A673 (cell line): ENCODE measurements at regions not wholly inside any gene's neighbourhood (a gene's known extent, or its start where the extent isn't known, plus 50 kb on each side); places are given as distances from the start of the nearest gene placed in this dataset.

Source experiments
- BruUV-seq: library from RNA; stranded (reverse); fragments of 400-500 nt; replicated peaks from 2 replicates; lab custom pipeline; 2021; lab: Mats Ljungman, UMichigan
- CTCF ChIA-PET: fragments of 300-600 bp; sonication (Branson Sonifier 250); formaldehyde crosslinking; loops from one replicate; lab custom pipeline; 2022; ENCODE audit warnings: antibody characterized with exemption; lab: Charles Lee
- POLR2A ChIA-PET: fragments of 300-600 bp; sonication (Branson Sonifier 250); formaldehyde crosslinking; loops from one replicate; lab custom pipeline; 2022; ENCODE audit warnings: antibody characterized with exemption; ENCODE audit not compliant: low non-redundant PET; lab: Charles Lee
- DNase-seq: peaks from one replicate; pipeline ENCODE4 v3.0.0-alpha.2; 2015; ENCODE audit warnings: low spot score
- H3K27ac ChIP-seq: fragments of 200-600 bp; sonication (generic); 2 replicates; pipeline ENCODE4 v1.5.1; 2016; ENCODE audit warnings: mixed run types, low read depth, mild to moderate bottlenecking, mixed read lengths, antibody characterized with exemption, low read length; ENCODE audit not compliant: poor library complexity, severe bottlenecking
- H3K27me3 ChIP-seq: fragments of 200-600 bp; sonication (generic); replicated peaks from 2 replicates; pipeline ENCODE4 v1.6.1; 2017; ENCODE audit warnings: mixed run types, low read depth, mild to moderate bottlenecking, mixed read lengths, antibody characterized with exemption, low read length; ENCODE audit not compliant: insufficient read depth, poor library complexity
- H3K36me3 ChIP-seq: fragments of 200-600 bp; sonication (generic); 2 replicates; pipeline ENCODE4 v1.6.1; 2016; ENCODE audit warnings: mixed run types, mild to moderate bottlenecking, mixed read lengths, antibody characterized with exemption, low read length; ENCODE audit not compliant: insufficient read depth, poor library complexity, severe bottlenecking
- H3K4me1 ChIP-seq: fragments of 200-600 bp; sonication (generic); 2 replicates; pipeline ENCODE4 v1.6.1; 2017; ENCODE audit warnings: mixed run types, mild to moderate bottlenecking, mixed read lengths, antibody characterized with exemption, low read length; ENCODE audit not compliant: insufficient read depth, poor library complexity, severe bottlenecking
- H3K4me3 ChIP-seq: fragments of 200-600 bp; sonication (generic); 2 replicates; pipeline ENCODE4 v1.5.1; 2016; ENCODE audit warnings: low read depth, mixed run types, mild to moderate bottlenecking, mixed read lengths, low read length; ENCODE audit not compliant: poor library complexity, severe bottlenecking
- H3K9me3 ChIP-seq: fragments of 200-600 bp; sonication (generic); 2 replicates; pipeline ENCODE4 v1.6.1; 2016; ENCODE audit warnings: mixed run types, low read depth, mild to moderate bottlenecking, mixed read lengths, antibody characterized with exemption, low read length; ENCODE audit not compliant: poor library complexity, severe bottlenecking
- EZH2 ChIP-seq: fragments of 200-600 bp; sonication (generic); IDR thresholded peaks from 2 replicates; pipeline ENCODE4 v1.6.1; 2017; ENCODE audit warnings: borderline replicate concordance, low read depth, mild to moderate bottlenecking, mixed read lengths, antibody characterized with exemption, low read length; ENCODE audit not compliant: poor library complexity, severe bottlenecking
- intact Hi-C: fragments of 100-400 bp; cut with micrococcal nuclease; formaldehyde crosslinking; loops from one replicate; pipeline ENCODE4 v1.10.0; 2022; ENCODE audit not compliant: unreplicated experiment
- TF ChIP-seq, protein P1 (sequence below): fragments of 300-800, 200-600 bp; sonication (generic); conservative IDR thresholded peaks from 2 replicates; pipeline ENCODE4 v1.5.1; 2017; ENCODE audit warnings: low read depth, mild to moderate bottlenecking, antibody characterized with exemption, low read length, moderate library complexity, mixed read lengths

- H3K36me3 ChIP-seq, result no peaks in the 10 kb centered on the region
- TF ChIP-seq, protein P1, sequence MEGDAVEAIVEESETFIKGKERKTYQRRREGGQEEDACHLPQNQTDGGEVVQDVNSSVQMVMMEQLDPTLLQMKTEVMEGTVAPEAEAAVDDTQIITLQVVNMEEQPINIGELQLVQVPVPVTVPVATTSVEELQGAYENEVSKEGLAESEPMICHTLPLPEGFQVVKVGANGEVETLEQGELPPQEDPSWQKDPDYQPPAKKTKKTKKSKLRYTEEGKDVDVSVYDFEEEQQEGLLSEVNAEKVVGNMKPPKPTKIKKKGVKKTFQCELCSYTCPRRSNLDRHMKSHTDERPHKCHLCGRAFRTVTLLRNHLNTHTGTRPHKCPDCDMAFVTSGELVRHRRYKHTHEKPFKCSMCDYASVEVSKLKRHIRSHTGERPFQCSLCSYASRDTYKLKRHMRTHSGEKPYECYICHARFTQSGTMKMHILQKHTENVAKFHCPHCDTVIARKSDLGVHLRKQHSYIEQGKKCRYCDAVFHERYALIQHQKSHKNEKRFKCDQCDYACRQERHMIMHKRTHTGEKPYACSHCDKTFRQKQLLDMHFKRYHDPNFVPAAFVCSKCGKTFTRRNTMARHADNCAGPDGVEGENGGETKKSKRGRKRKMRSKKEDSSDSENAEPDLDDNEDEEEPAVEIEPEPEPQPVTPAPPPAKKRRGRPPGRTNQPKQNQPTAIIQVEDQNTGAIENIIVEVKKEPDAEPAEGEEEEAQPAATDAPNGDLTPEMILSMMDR, result no peak
- TF ChIP-seq EZH2, result no peak
- ChIA-PET POLR2A (no interaction called here), CTCF (no interaction called here)
- DNase-seq, result no peak
- intact Hi-C loops, result no loop called here
- H3K27ac ChIP-seq, result no peak overlapping the region
- no TSS peak for BruUV-seq
- H3K4me3 ChIP-seq, result no peak overlapping the region
- no peaks in the 10 kb centered on the region for H3K9me3 ChIP-seq
- no peaks in the 10 kb centered on the region for H3K27me3 ChIP-seq
- H3K4me1 ChIP-seq, result no peaks in the 10 kb centered on the region
These were observed 148.2 kb upstream of the ITGA4 start for GRCh38 chr2:181308766-181309515.

- TF ChIP-seq, protein P1, result no peak
- TF ChIP-seq EZH2, result no peak
- no TSS peak for BruUV-seq
- POLR2A ChIA-PET, result no interaction called here
- CTCF ChIA-PET, result no interaction called here
- Histone ChIP-seq H3K4me3 (no peak overlapping the region), H3K36me3 (no peaks in the 10 kb centered on the region), H3K27me3 (no peaks in the 10 kb centered on the region), H3K9me3 (no peaks in the 10 kb centered on the region), H3K4me1 (no peaks in the 10 kb centered on the region), H3K27ac (no peak overlapping the region)
- DNase-seq, result no peak
- intact Hi-C loops, result no loop called here
These were observed 147.6 kb upstream of the ITGA4 start for GRCh38 chr2:181309586-181309985.

DNA sequence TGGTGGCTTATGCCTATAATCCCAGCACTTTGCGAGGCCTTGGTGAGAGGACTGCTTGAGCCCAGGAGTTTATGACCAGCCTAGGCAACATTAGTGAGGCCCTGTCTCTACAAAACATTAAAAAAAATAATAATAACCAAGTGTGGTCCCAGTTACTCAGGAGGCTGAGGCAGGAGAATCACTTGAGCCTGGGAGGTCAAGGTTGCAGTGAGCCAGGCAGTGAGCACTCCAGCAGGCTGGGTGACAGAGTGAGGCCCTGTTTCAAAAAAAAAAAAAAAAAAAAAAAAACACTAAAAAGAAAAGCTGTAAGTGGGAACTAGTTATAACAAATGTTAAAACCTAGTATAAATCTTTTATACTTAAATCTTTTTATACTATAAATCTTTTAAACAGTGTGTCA, 146.2 kb upstream of the ITGA4 start:
- Histone ChIP-seq H3K36me3 (no peaks in the 10 kb centered on the region), H3K4me1 (no peaks in the 10 kb centered on the region), H3K27ac (no peak overlapping the region), H3K9me3 (no peaks in the 10 kb centered on the region), H3K27me3 (no peaks in the 10 kb centered on the region), H3K4me3 (no peak overlapping the region)
- no peak for DNase-seq
- TF ChIP-seq, protein P1, result no peak
- TF ChIP-seq EZH2, result no peak
- ChIA-PET CTCF (no interaction called here), POLR2A (no interaction called here)
- no TSS peak for BruUV-seq
- intact Hi-C loops, result no loop called here
